ENCODE measurements at regions not wholly inside any gene's neighbourhood (a gene's known extent, or its start where the extent isn't known, plus 50 kb on each side); places are given as distances from the start of the nearest gene placed in this dataset.
"Not testable (repeated sequence)": the region's sequence is repeated elsewhere in the genome, so short reads cannot be mapped to it uniquely, and the experiment has no call there.

- DNase-seq = no peak
Measured at GRCh38 chr19:29048873-29049272, 164.1 kb downstream of the UQCRFS1 start.

- no peak for DNase-seq
Measured at GRCh38 chr19:29045679-29046254, 167.2 kb downstream of the UQCRFS1 start.

- no peak for DNase-seq
Measured at GRCh38 chr19:29044037-29044436, 168.9 kb downstream of the UQCRFS1 start.

GRCh38 chr19:29042450-29042849, 170.5 kb downstream of the UQCRFS1 start:
- DNase-seq = no peak

- no peak for DNase-seq
Measured at GRCh38 chr19:29040951-29041350, 172.0 kb downstream of the UQCRFS1 start.

- DNase-seq = no peak
Measured at GRCh38 chr19:29040292-29040691, 172.7 kb downstream of the UQCRFS1 start.

- DNase-seq = not testable (repeated sequence)
Measured at GRCh38 chr19:29039036-29039435, 173.9 kb downstream of the UQCRFS1 start.

- DNase-seq = no peak
Measured at GRCh38 chr19:29031216-29031615, 181.7 kb downstream of the UQCRFS1 start.

- DNase-seq = no peak
Measured at GRCh38 chr19:29029268-29029958, 183.5 kb downstream of the UQCRFS1 start.

GRCh38 chr19:29022599-29022998, 190.4 kb downstream of the UQCRFS1 start:
- no peak for DNase-seq

GRCh38 chr19:29022165-29022564, 190.8 kb downstream of the UQCRFS1 start:
- DNase-seq = no peak

- no peak for DNase-seq
Measured at GRCh38 chr19:29021232-29021916, 191.6 kb downstream of the UQCRFS1 start.

GRCh38 chr19:29019403-29019802, 193.5 kb downstream of the UQCRFS1 start:
- no peak for DNase-seq

GRCh38 chr19:29018542-29018941, 194.4 kb downstream of the UQCRFS1 start:
- no peak for DNase-seq

- no peak for DNase-seq
Measured at GRCh38 chr19:29017788-29018187, 195.2 kb downstream of the UQCRFS1 start.

GRCh38 chr19:29016926-29017760, 195.8 kb downstream of the UQCRFS1 start:
- no peak for DNase-seq

- no peak for DNase-seq
Measured at GRCh38 chr19:29016353-29016752, 196.6 kb downstream of the UQCRFS1 start.

- DNase-seq = no peak
Measured at GRCh38 chr19:29015569-29015968, 197.4 kb downstream of the UQCRFS1 start.

- no peak for DNase-seq
Measured at GRCh38 chr19:29014857-29015436, 198.0 kb downstream of the UQCRFS1 start.

GRCh38 chr19:29013988-29014387, 199.0 kb downstream of the UQCRFS1 start:
- no peak for DNase-seq

- no peak for DNase-seq
Measured at GRCh38 chr19:29013325-29013724, 199.6 kb downstream of the UQCRFS1 start.

- DNase-seq = no peak
Measured at GRCh38 chr19:29012457-29012856, 200.5 kb downstream of the UQCRFS1 start.

- no peak for DNase-seq
Measured at GRCh38 chr19:29010276-29010675, 202.7 kb downstream of the UQCRFS1 start.
